Panc1 (cell line): ENCODE measurements at regions not wholly inside any gene's neighbourhood (a gene's known extent, or its start where the extent isn't known, plus 50 kb on each side); places are given as distances from the start of the nearest gene placed in this dataset.

Experiments
- CTCF ChIP-seq: fragments of 450-650 bp; IDR thresholded peaks from 2 replicates; pipeline ENCODE4 v1.5.1; 2017; ENCODE audit warnings: mild to moderate bottlenecking
- POLR2AphosphoS5 ChIP-seq: IDR thresholded peaks from 2 replicates; pipeline ENCODE4 v1.6.1; 2012; ENCODE audit warnings: mild to moderate bottlenecking, low read depth, low read length, moderate library complexity
- REST ChIP-seq, 2 experiments: IDR thresholded peaks; 2 replicates each; pipeline ENCODE4 v1.6.1; 2011 to 2012; ENCODE audit warnings: low read depth in 2 of 2, control low read depth in 1 of 2, low read length in 1 of 2, mild to moderate bottlenecking in 1 of 2, moderate library complexity in 1 of 2; ENCODE audit not compliant: insufficient read depth in 1 of 2
- SIN3A ChIP-seq: IDR thresholded peaks from 2 replicates; pipeline ENCODE4 v1.6.1; 2012; ENCODE audit warnings: low read depth, mild to moderate bottlenecking, low read length, moderate library complexity, borderline replicate concordance; ENCODE audit not compliant: insufficient read depth
- TCF7L2 ChIP-seq: IDR thresholded peaks from 2 replicates; pipeline ENCODE4 v1.6.1; 2011; ENCODE audit warnings: mild to moderate bottlenecking, low read depth, low read length, inconsistent platforms

GRCh38 chr1:36579039-36579438 lies 96.3 kb upstream of the CSF3R start:
- TF ChIP-seq CTCF (no peak), TCF7L2 (no peak), POLR2AphosphoS5 (no peak), REST (IDR thresholded peaks at IDR 0.05; ENCODE audit: insufficient read depth in 1 of 2, low read depth in 2 of 2, low read length in 1 of 2) (no peak), SIN3A (no peak)
